Activated B cell treated with CpG ODN at 0.5 μM for 24 hours (primary cell): ENCODE measurements at regions not wholly inside any gene's neighbourhood (a gene's known extent, or its start where the extent isn't known, plus 50 kb on each side); places are given as distances from the start of the nearest gene placed in this dataset.

Experiments
- ATAC-seq: fragments of 200-7000 bp; cut with Tn5 transposase; one replicate; pipeline ENCODE4 v1.10.0; 2021; ENCODE audit warnings: low read depth, mild to moderate bottlenecking, moderate library complexity
- CTCF ChIA-PET: fragments of 350-600 bp; sonication (Branson Sonifier 250); formaldehyde crosslinking; loops from one replicate; lab custom pipeline; 2021; ENCODE audit warnings: antibody characterized with exemption; lab: Charles Lee
- POLR2A ChIA-PET: fragments of 350-600 bp; sonication (Branson Sonifier 250); formaldehyde crosslinking; loops from one replicate; lab custom pipeline; 2021; ENCODE audit warnings: antibody characterized with exemption; lab: Charles Lee
- DNase-seq: peaks from one replicate; pipeline ENCODE4 v3.0.0; 2022
- H3K27ac Mint-ChIP-seq: one replicate; pipeline ENCODE4 v1.8.0; 2020; ENCODE audit warnings: mixed read lengths
- H3K27me3 Mint-ChIP-seq: one replicate; pipeline ENCODE4 v1.8.0; 2021; ENCODE audit warnings: mixed read lengths
- H3K36me3 Mint-ChIP-seq: one replicate; pipeline ENCODE4 v1.8.0; 2021; ENCODE audit warnings: low read depth, mixed read lengths
- H3K4me1 Mint-ChIP-seq: one replicate; pipeline ENCODE4 v1.8.0; 2021; ENCODE audit warnings: mixed read lengths
- H3K4me3 Mint-ChIP-seq: one replicate; pipeline ENCODE4 v1.8.0; 2020; ENCODE audit warnings: mild to moderate bottlenecking, mixed read lengths
- H3K9me3 Mint-ChIP-seq: one replicate; pipeline ENCODE4 v1.8.0; 2020; ENCODE audit warnings: mixed read lengths
- CTCF ChIP-seq: fragments of 200-600 bp; IDR thresholded peaks from one replicate; pipeline ENCODE4 v1.8.0; 2022; ENCODE audit warnings: antibody characterized with exemption, mild to moderate bottlenecking
- intact Hi-C: fragments of 100-400 bp; cut with micrococcal nuclease; formaldehyde crosslinking; loops from one replicate; pipeline ENCODE4 v1.15.1; 2024

- no peak for TF ChIP-seq CTCF
- H3K9me3 Mint-ChIP-seq: no peaks in the 10 kb centered on the region
- ATAC-seq (no peak), DNase-seq (no peak)
- no peaks in the 10 kb centered on the region for H3K4me1 Mint-ChIP-seq
- no peak overlapping the region for H3K4me3 Mint-ChIP-seq
- ChIA-PET CTCF (no interaction called here), POLR2A (no interaction called here)
- H3K27ac Mint-ChIP-seq: no peak overlapping the region
- H3K36me3 Mint-ChIP-seq: no peaks in the 10 kb centered on the region
- H3K27me3 Mint-ChIP-seq: no peaks in the 10 kb centered on the region
- intact Hi-C loops: no loop called here
Observed at GRCh38 chr21:31426235-31426797, 82.3 kb upstream of the TIAM1 start.

DNA sequence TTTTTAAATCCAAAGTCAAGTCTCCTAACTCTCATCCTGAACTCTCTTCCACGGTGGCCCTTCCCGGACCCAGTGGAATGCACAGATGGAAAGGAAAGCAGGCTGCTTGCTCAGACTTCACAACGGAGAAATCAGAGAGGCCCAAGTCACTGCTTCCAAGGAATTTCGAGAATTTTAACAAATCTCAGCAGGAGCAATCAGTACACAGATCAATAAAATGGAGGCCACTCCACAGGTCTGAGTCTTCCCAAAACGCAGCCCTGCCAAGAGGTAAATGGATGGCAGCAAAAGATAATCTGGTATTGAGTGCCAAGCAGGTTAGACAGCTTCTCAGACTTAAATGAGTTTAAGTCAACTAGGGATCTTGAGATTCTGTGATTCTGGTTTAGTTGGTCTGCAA lies 81.1 kb upstream of the TIAM1 start:
- Mint-ChIP-seq H3K27me3 (no peaks in the 10 kb centered on the region), H3K4me1 (no peaks in the 10 kb centered on the region), H3K9me3 (no peaks in the 10 kb centered on the region), H3K36me3 (no peaks in the 10 kb centered on the region), H3K27ac (no peak overlapping the region), H3K4me3 (no peak overlapping the region)
- no peak for ATAC-seq
- TF ChIP-seq CTCF: no peak
- ChIA-PET POLR2A (no interaction called here), CTCF (no interaction called here)
- DNase-seq: no peak
- intact Hi-C loops: no loop called here

GRCh38 chr21:31424058-31424457 lies 80.0 kb upstream of the TIAM1 start:
- POLR2A ChIA-PET: no interaction called here
- Mint-ChIP-seq H3K27me3 (no peaks in the 10 kb centered on the region), H3K36me3 (no peaks in the 10 kb centered on the region), H3K4me1 (no peaks in the 10 kb centered on the region), H3K9me3 (no peaks in the 10 kb centered on the region), H3K4me3 (no peak overlapping the region), H3K27ac (no peak overlapping the region)
- CTCF ChIA-PET: no interaction called here
- no peak for ATAC-seq
- no peak for DNase-seq
- no peak for TF ChIP-seq CTCF
- intact Hi-C loops: no loop called here

GRCh38 chr21:31420988-31421387 lies 76.9 kb upstream of the TIAM1 start:
- no peak for DNase-seq
- H3K9me3 Mint-ChIP-seq: peaks cover 4% of the 10 kb centered on the region
- intact Hi-C loops: no loop called here
- ATAC-seq: no peak
- POLR2A ChIA-PET: no interaction called here
- H3K4me3 Mint-ChIP-seq: no peak overlapping the region
- no peaks in the 10 kb centered on the region for H3K4me1 Mint-ChIP-seq
- H3K27me3 Mint-ChIP-seq: no peaks in the 10 kb centered on the region
- CTCF ChIA-PET: no interaction called here
- H3K27ac Mint-ChIP-seq: no peak overlapping the region
- H3K36me3 Mint-ChIP-seq: no peaks in the 10 kb centered on the region
- no peak for TF ChIP-seq CTCF

DNA sequence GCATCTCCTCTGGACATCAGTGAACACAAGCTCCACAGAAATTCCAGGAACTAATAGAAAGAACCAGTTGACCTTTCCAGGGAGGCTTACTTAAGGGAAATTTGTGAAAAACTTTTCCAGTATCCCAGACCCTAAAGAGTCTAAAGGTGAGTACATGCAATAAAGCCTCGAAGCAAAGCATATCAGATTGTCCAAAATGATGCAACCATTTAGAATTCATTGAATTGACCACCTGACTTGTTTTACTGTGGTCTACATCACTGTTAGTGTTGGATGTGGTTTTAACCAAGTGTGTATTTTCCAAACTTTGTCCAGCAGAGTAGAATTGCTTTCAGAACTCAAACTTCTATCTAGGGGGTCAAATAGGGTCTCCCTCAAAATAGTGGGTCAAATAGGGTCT lies 76.3 kb upstream of the TIAM1 start:
- intact Hi-C loops: no loop called here
- Mint-ChIP-seq H3K9me3 (peaks cover 4% of the 10 kb centered on the region), H3K4me3 (no peak overlapping the region), H3K4me1 (no peaks in the 10 kb centered on the region), H3K27ac (no peak overlapping the region), H3K36me3 (no peaks in the 10 kb centered on the region), H3K27me3 (no peaks in the 10 kb centered on the region)
- ChIA-PET CTCF (no interaction called here), POLR2A (no interaction called here)
- ATAC-seq (no peak), DNase-seq (no peak)
- no peak for TF ChIP-seq CTCF
